K562 (cell line): ENCODE measurements at regions not wholly inside any gene's neighbourhood (a gene's known extent, or its start where the extent isn't known, plus 50 kb on each side); places are given as distances from the start of the nearest gene placed in this dataset.

Source experiments
- ATAC-seq: fragments of 200-7000 bp; cut with Tn5 transposase; 3 replicates; pipeline ENCODE4 v1.9.1; 2020; ENCODE audit warnings: moderate library complexity
- BruUV-seq: library from RNA; stranded (reverse); fragments of 400-500 nt; replicated peaks from 2 replicates; lab custom pipeline; 2021; lab: Mats Ljungman, UMichigan
- CTCF ChIA-PET: fragments of 300-600 bp; formaldehyde crosslinking; extraction: SDS; loops from one replicate; lab custom pipeline; 2021; ENCODE audit warnings: low intra/inter-chr PET ratio; lab: Yijun Ruan, JAX
- POLR2A ChIA-PET: fragments of 300-600, 350-650 bp; sonication (Branson Sonifier 250); formaldehyde crosslinking; extraction: SDS; loops from one replicate; lab custom pipeline; 2021; ENCODE audit warnings: antibody characterized with exemption, inconsistent platforms; lab: Yijun Ruan, JAX
- DNase-seq, 4 experiments: peaks; one replicate each; pipeline versions ENCODE4 v3.0.0 to v3.0.0-alpha.2; 2011 to 2018; ENCODE audit warnings: low spot score in 3 of 4, mixed read lengths in 3 of 4; ENCODE audit errors: extremely low read depth in 1 of 4
- FAIRE-seq: peaks from 2 replicates; lab custom pipeline; 2011; peaks lifted over from hg19 to GRCh38; lab: Jason Lieb, UNC
- H2AFZ ChIP-seq: 2 replicates; pipeline ENCODE4 v1.6.0; 2011; ENCODE audit warnings: low read depth, low read length, control low read depth, inconsistent platforms
- H3K27ac ChIP-seq: fragments of 200-600 bp; 3 replicates; pipeline ENCODE4 v1.8.0; 2011; ENCODE audit warnings: low read depth, mild to moderate bottlenecking, control low read depth, inconsistent platforms, low read length, moderate library complexity, mixed read lengths; ENCODE audit errors: extremely low read depth
- H3K27me3 ChIP-seq, 2 experiments: fragments of 300-600 bp in 1 of 2; 2 replicates in 1 of 2; 3 replicates in 1 of 2; pipeline versions ENCODE4 v1.6.0 to v1.8.0; 2011; ENCODE audit warnings: inconsistent platforms in 2 of 2, low read length in 2 of 2, mild to moderate bottlenecking in 1 of 2, mixed read lengths in 1 of 2, moderate library complexity in 1 of 2; ENCODE audit not compliant: control insufficient read depth in 2 of 2, insufficient read depth in 2 of 2
- H3K36me3 ChIP-seq: fragments of 300-600 bp; 3 replicates; pipeline ENCODE4 v1.8.0; 2011; ENCODE audit warnings: mild to moderate bottlenecking, low read length, inconsistent platforms; ENCODE audit not compliant: control insufficient read depth, insufficient read depth
- H3K4me1 ChIP-seq, 2 experiments: fragments of 200-600 bp in 1 of 2; replicated peaks in 1 of 2; 2 replicates in 1 of 2; 3 replicates in 1 of 2; pipeline versions ENCODE4 v1.5.1 to v1.8.0; 2011; ENCODE audit warnings: inconsistent platforms in 2 of 2, low read length in 2 of 2, mild to moderate bottlenecking in 1 of 2, mixed read lengths in 1 of 2, moderate library complexity in 1 of 2; ENCODE audit not compliant: control insufficient read depth in 2 of 2, insufficient read depth in 2 of 2
- H3K4me2 ChIP-seq: 2 replicates; pipeline ENCODE4 v1.6.1; 2011; ENCODE audit warnings: low read length, control low read depth, inconsistent platforms, mixed read lengths; ENCODE audit not compliant: insufficient read depth
- H3K4me3 ChIP-seq: fragments of 200-600 bp; sonication (generic), shearing (Covaris generic); 2 replicates; pipeline ENCODE4 v1.5.1; 2016; ENCODE audit warnings: control low read depth, inconsistent platforms
- H3K79me2 ChIP-seq: fragments of 200-600 bp; 3 replicates; pipeline ENCODE4 v1.8.0; 2011; ENCODE audit warnings: low read length, inconsistent platforms; ENCODE audit not compliant: control insufficient read depth, insufficient read depth
- H3K9ac ChIP-seq, 2 experiments: 2 replicates each; pipeline versions ENCODE4 v1.6.0 to v1.6.1; 2011; ENCODE audit warnings: low read depth in 2 of 2, low read length in 2 of 2, control low read depth in 1 of 2, inconsistent platforms in 1 of 2, mild to moderate bottlenecking in 1 of 2, mixed read lengths in 1 of 2; ENCODE audit not compliant: insufficient read depth in 1 of 2
- H3K9me1 ChIP-seq: one replicate; pipeline ENCODE4 v1.6.0; 2011; ENCODE audit warnings: inconsistent platforms, mild to moderate bottlenecking, low read length, moderate library complexity; ENCODE audit not compliant: control insufficient read depth, insufficient read depth
- H3K9me3 ChIP-seq: replicated peaks from 2 replicates; pipeline ENCODE4 v1.5.1; 2011; ENCODE audit warnings: low read depth, low read length, inconsistent platforms; ENCODE audit not compliant: control insufficient read depth, insufficient read depth
- H4K20me1 ChIP-seq: replicated peaks from 2 replicates; pipeline ENCODE4 v1.6.1; 2011; ENCODE audit warnings: low read length, inconsistent platforms, mixed read lengths; ENCODE audit not compliant: control insufficient read depth, insufficient read depth
- NFXL1 ChIP-seq: fragments of 450-650 bp; formaldehyde crosslinking; IDR thresholded peaks from 2 replicates; pipeline ENCODE4 v1.4.0; 2021; ENCODE audit warnings: mild to moderate bottlenecking
- PRPF4 ChIP-seq: fragments of 200-400 bp; formaldehyde crosslinking; IDR thresholded peaks from one replicate; pipeline ENCODE4 v1.6.1; 2017; ENCODE audit warnings: low read length, low read depth, mild to moderate bottlenecking; ENCODE audit not compliant: insufficient read depth, poor library complexity, severe bottlenecking
- WGBS: fragments of 100-300 bp; shearing (Covaris generic); methylation state at CpG from one replicate; pipeline ENCODE4 v1.1.6; 2016; ENCODE audit warnings: low coverage, mixed read lengths; ENCODE audit not compliant: insufficient coverage; ENCODE audit errors: missing lambda C conversion rate; 5-methylcytosine and 5-hydroxymethylcytosine counted together
- in situ Hi-C: fragments of 300-500 bp; cut with MboI; formaldehyde crosslinking; loops from 4 replicates; pipeline ENCODE4 v1.15.0; 2018; ENCODE audit warnings: inconsistent platforms, mixed read lengths
- intact Hi-C: fragments of 100-400 bp; cut with micrococcal nuclease; formaldehyde crosslinking; loops from 2 replicates; pipeline ENCODE4 v1.14.2; 2022
- TF ChIP-seq, protein P1 (sequence below): fragments of 450-650 bp; IDR thresholded peaks from 2 replicates; pipeline ENCODE4 v1.6.1; 2016; ENCODE audit warnings: low read depth, mild to moderate bottlenecking, moderate library complexity
- TF ChIP-seq, protein P2 (sequence below): fragments of 450-650 bp; IDR thresholded peaks from 2 replicates; pipeline ENCODE4 v1.6.1; 2016; ENCODE audit warnings: mild to moderate bottlenecking, moderate library complexity

DNA sequence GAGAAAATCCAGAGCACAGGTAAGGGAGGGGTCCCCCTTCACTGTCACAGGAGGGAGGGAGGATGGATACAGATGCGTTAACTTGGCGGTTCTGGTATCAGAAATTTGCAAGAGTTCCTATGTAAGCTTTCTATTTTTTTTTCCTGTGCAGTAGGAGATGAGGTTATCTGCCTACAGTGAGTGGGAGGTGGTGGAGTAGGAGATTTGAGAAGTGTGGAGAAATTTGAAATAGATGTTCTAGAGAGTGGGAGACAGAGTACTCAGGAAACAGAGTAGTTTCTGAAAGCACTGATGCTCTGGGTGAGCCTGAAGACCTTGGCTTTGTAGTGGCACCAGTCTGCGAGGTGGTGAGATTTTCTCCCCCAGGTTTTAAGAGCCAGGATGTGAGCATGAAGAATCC is 271.4 kb downstream of the MSX2 start:
- DNase-seq (no peak), FAIRE-seq (no peak), ATAC-seq (no peak)
- H3K4me2 ChIP-seq, result no peak overlapping the region
- H3K27me3 ChIP-seq, result peaks cover 0 to 17% of the 10 kb centered on the region in 2 experiments; a peak in 1 of 5 replicates
- TF ChIP-seq, protein P1, sequence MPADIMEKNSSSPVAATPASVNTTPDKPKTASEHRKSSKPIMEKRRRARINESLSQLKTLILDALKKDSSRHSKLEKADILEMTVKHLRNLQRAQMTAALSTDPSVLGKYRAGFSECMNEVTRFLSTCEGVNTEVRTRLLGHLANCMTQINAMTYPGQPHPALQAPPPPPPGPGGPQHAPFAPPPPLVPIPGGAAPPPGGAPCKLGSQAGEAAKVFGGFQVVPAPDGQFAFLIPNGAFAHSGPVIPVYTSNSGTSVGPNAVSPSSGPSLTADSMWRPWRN, result no peak
- TF ChIP-seq, protein P2, sequence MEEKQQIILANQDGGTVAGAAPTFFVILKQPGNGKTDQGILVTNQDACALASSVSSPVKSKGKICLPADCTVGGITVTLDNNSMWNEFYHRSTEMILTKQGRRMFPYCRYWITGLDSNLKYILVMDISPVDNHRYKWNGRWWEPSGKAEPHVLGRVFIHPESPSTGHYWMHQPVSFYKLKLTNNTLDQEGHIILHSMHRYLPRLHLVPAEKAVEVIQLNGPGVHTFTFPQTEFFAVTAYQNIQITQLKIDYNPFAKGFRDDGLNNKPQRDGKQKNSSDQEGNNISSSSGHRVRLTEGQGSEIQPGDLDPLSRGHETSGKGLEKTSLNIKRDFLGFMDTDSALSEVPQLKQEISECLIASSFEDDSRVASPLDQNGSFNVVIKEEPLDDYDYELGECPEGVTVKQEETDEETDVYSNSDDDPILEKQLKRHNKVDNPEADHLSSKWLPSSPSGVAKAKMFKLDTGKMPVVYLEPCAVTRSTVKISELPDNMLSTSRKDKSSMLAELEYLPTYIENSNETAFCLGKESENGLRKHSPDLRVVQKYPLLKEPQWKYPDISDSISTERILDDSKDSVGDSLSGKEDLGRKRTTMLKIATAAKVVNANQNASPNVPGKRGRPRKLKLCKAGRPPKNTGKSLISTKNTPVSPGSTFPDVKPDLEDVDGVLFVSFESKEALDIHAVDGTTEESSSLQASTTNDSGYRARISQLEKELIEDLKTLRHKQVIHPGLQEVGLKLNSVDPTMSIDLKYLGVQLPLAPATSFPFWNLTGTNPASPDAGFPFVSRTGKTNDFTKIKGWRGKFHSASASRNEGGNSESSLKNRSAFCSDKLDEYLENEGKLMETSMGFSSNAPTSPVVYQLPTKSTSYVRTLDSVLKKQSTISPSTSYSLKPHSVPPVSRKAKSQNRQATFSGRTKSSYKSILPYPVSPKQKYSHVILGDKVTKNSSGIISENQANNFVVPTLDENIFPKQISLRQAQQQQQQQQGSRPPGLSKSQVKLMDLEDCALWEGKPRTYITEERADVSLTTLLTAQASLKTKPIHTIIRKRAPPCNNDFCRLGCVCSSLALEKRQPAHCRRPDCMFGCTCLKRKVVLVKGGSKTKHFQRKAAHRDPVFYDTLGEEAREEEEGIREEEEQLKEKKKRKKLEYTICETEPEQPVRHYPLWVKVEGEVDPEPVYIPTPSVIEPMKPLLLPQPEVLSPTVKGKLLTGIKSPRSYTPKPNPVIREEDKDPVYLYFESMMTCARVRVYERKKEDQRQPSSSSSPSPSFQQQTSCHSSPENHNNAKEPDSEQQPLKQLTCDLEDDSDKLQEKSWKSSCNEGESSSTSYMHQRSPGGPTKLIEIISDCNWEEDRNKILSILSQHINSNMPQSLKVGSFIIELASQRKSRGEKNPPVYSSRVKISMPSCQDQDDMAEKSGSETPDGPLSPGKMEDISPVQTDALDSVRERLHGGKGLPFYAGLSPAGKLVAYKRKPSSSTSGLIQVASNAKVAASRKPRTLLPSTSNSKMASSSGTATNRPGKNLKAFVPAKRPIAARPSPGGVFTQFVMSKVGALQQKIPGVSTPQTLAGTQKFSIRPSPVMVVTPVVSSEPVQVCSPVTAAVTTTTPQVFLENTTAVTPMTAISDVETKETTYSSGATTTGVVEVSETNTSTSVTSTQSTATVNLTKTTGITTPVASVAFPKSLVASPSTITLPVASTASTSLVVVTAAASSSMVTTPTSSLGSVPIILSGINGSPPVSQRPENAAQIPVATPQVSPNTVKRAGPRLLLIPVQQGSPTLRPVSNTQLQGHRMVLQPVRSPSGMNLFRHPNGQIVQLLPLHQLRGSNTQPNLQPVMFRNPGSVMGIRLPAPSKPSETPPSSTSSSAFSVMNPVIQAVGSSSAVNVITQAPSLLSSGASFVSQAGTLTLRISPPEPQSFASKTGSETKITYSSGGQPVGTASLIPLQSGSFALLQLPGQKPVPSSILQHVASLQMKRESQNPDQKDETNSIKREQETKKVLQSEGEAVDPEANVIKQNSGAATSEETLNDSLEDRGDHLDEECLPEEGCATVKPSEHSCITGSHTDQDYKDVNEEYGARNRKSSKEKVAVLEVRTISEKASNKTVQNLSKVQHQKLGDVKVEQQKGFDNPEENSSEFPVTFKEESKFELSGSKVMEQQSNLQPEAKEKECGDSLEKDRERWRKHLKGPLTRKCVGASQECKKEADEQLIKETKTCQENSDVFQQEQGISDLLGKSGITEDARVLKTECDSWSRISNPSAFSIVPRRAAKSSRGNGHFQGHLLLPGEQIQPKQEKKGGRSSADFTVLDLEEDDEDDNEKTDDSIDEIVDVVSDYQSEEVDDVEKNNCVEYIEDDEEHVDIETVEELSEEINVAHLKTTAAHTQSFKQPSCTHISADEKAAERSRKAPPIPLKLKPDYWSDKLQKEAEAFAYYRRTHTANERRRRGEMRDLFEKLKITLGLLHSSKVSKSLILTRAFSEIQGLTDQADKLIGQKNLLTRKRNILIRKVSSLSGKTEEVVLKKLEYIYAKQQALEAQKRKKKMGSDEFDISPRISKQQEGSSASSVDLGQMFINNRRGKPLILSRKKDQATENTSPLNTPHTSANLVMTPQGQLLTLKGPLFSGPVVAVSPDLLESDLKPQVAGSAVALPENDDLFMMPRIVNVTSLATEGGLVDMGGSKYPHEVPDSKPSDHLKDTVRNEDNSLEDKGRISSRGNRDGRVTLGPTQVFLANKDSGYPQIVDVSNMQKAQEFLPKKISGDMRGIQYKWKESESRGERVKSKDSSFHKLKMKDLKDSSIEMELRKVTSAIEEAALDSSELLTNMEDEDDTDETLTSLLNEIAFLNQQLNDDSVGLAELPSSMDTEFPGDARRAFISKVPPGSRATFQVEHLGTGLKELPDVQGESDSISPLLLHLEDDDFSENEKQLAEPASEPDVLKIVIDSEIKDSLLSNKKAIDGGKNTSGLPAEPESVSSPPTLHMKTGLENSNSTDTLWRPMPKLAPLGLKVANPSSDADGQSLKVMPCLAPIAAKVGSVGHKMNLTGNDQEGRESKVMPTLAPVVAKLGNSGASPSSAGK, result no peak
- TF ChIP-seq PRPF4 (no peak), NFXL1 (CRISPR knock-in tag) (no peak)
- no peak overlapping the region for H3K27ac ChIP-seq
- H4K20me1 ChIP-seq, result 0 out of 2 replicates have a peak, but pooled peaks cover 2% of the 10 kb centered on the region
- CTCF ChIA-PET, result no interaction called here
- WGBS, result 0% methylated on average over 3 of the region's 3 CpGs
- H3K4me1 ChIP-seq, result no peaks in the 10 kb centered on the region
- intact Hi-C loops, result no loop called here
- no peaks in the 10 kb centered on the region for H3K79me2 ChIP-seq
- no TSS peak for BruUV-seq
- no peak overlapping the region for H3K9ac ChIP-seq
- no peaks in the 10 kb centered on the region for H3K9me1 ChIP-seq
- no peak overlapping the region for H3K4me3 ChIP-seq
- no peak overlapping the region for H2AFZ ChIP-seq
- no peaks in the 10 kb centered on the region for H3K9me3 ChIP-seq
- in situ Hi-C loops, result no loop called here
- H3K36me3 ChIP-seq, result no peaks in the 10 kb centered on the region
- POLR2A ChIA-PET, result no interaction called here
